ENCODE measurements at regions not wholly inside any gene's neighbourhood (a gene's known extent, or its start where the extent isn't known, plus 50 kb on each side); places are given as distances from the start of the nearest gene placed in this dataset.
A peak's percentile ranks its signal among the peaks of the same experiment; 100 is the strongest.

DNA sequence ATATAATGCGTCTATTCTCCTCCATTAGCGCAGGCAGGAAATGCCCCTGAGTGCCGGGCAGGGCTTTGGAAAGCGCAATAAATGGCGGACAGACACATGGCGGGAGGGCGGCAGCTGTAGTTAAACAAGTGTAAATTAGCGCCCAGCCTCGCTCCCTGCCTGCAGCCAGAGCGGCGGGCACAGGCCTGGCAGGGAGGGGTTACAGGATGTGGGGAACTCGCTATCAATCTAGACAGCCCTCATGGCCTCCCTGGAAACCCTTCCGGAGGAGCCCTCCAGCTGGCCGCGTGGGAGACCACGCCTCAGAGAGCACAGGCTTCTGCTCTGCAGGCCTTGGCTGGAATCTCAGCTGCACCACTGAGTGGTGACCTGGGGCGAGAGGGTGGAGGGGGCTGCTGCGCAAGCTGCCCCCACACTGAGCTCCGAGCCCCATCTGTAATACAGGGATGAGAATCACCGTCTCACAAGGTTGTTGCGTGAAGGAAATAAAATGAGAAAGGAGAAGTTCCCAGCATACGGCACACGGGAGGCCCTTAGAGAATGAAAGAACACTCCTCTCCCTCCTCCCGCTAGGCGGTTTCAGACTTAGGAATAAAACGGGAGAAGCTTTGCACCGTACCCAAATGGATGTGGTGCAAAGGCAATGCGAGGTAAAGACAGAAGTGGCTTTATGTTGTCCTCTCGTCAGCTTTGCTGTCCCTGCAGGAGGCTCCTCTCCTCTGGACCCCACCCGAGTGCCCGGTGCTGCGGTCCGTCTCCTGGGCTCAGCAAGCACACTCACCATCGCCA is 167.2 kb upstream of the POU3F1 start:
- Mint-ChIP-seq H3K4me3 (no peak overlapping the region), H3K27me3 (peaks cover 29% of the 10 kb centered on the region), H3K27ac (no peak overlapping the region), H3K36me3 (ENCODE audit: low read depth) (no peaks in the 10 kb centered on the region), H3K4me1 (ENCODE audit: low read depth) (no peaks in the 10 kb centered on the region), H3K9me3 (no peaks in the 10 kb centered on the region)
- peak; percentile 22 for DNase-seq
- CTCF ChIA-PET = no interaction called here
- POLR2A ChIA-PET = no interaction called here
- TF ChIP-seq, protein P1, sequence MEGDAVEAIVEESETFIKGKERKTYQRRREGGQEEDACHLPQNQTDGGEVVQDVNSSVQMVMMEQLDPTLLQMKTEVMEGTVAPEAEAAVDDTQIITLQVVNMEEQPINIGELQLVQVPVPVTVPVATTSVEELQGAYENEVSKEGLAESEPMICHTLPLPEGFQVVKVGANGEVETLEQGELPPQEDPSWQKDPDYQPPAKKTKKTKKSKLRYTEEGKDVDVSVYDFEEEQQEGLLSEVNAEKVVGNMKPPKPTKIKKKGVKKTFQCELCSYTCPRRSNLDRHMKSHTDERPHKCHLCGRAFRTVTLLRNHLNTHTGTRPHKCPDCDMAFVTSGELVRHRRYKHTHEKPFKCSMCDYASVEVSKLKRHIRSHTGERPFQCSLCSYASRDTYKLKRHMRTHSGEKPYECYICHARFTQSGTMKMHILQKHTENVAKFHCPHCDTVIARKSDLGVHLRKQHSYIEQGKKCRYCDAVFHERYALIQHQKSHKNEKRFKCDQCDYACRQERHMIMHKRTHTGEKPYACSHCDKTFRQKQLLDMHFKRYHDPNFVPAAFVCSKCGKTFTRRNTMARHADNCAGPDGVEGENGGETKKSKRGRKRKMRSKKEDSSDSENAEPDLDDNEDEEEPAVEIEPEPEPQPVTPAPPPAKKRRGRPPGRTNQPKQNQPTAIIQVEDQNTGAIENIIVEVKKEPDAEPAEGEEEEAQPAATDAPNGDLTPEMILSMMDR (IDR thresholded peaks at IDR 0.05) = no peak
- intact Hi-C loops (cut with micrococcal nuclease) = no loop called here
- ATAC-seq = peak; percentile 45

DNA sequence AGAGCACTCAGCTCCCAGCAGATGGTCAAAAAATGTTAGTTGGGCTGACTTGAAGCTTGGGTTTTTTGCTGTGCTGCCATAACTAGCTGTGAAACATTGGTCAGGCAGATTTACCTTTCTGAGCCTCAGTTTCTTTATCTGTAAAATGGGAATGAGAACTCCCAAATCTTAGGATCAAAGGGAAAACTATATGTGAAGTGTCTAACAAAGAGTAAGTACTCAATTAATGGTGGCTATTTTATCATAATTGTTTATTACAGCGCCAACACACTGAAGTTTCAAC is 164.2 kb upstream of the POU3F1 start:
- TF ChIP-seq, protein P1 (IDR thresholded peaks at IDR 0.05) = no peak
- ATAC-seq = no peak
- DNase-seq = no peak
- POLR2A ChIA-PET = no interaction called here
- no peak overlapping the region for H3K27ac Mint-ChIP-seq
- intact Hi-C loops (cut with micrococcal nuclease) = no loop called here
- H3K4me3 Mint-ChIP-seq = no peak overlapping the region
- H3K4me1 Mint-ChIP-seq (ENCODE audit: low read depth) = no peaks in the 10 kb centered on the region
- H3K36me3 Mint-ChIP-seq (ENCODE audit: low read depth) = no peaks in the 10 kb centered on the region
- peaks cover 25% of the 10 kb centered on the region for H3K27me3 Mint-ChIP-seq
- H3K9me3 Mint-ChIP-seq = no peaks in the 10 kb centered on the region
- CTCF ChIA-PET = no interaction called here

DNA sequence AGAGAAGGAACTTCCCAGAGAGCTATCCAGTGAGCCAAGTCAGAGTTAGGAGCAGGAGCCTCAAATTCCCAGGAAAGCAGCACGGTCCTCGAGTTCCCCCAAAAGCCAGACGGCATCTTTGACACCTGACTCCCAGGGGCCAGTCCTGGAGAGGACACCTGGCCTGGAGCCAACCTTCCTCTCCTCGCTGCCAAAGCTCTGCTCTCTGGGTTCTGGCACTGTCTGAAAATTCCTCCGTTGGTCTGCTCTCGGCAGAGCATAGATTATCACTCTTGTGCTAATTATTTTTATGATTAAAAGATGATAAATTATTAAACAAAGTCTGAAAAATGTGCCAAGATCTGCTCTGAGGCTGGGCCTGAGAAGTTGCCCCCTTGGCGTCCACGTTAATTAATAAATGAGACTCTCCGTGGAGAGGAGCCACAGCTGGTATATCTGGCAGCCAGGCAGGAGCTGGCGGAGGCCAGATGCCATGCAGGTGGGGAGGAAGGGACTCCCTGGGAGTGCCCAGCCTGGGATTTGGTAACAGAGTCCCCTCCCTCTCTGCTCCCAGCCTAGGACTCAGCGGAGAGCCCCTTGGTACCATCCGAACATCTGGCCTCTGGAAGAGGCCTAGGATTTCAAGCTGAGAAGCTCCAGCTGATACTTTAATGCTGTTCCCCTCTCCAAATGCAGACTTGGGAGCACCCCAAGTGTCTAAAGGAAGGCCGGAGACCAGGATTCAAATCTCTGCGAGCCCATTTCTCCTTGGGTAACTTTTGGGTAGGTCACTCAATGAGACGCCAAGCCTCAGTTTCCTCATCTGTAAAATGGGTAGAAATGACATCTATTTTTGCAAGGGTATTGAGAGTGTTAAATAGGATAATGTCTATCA is 163.7 kb upstream of the POU3F1 start:
- intact Hi-C loops (cut with micrococcal nuclease) = no loop called here
- Mint-ChIP-seq H3K4me1 (ENCODE audit: low read depth) (no peaks in the 10 kb centered on the region), H3K27ac (no peak overlapping the region), H3K4me3 (no peak overlapping the region), H3K9me3 (no peaks in the 10 kb centered on the region), H3K27me3 (peaks cover 26% of the 10 kb centered on the region), H3K36me3 (ENCODE audit: low read depth) (no peaks in the 10 kb centered on the region)
- no peak for ATAC-seq
- CTCF ChIA-PET = no interaction called here
- TF ChIP-seq, protein P1 (IDR thresholded peaks at IDR 0.05) = no peak
- DNase-seq = no peak
- POLR2A ChIA-PET = no interaction called here

DNA sequence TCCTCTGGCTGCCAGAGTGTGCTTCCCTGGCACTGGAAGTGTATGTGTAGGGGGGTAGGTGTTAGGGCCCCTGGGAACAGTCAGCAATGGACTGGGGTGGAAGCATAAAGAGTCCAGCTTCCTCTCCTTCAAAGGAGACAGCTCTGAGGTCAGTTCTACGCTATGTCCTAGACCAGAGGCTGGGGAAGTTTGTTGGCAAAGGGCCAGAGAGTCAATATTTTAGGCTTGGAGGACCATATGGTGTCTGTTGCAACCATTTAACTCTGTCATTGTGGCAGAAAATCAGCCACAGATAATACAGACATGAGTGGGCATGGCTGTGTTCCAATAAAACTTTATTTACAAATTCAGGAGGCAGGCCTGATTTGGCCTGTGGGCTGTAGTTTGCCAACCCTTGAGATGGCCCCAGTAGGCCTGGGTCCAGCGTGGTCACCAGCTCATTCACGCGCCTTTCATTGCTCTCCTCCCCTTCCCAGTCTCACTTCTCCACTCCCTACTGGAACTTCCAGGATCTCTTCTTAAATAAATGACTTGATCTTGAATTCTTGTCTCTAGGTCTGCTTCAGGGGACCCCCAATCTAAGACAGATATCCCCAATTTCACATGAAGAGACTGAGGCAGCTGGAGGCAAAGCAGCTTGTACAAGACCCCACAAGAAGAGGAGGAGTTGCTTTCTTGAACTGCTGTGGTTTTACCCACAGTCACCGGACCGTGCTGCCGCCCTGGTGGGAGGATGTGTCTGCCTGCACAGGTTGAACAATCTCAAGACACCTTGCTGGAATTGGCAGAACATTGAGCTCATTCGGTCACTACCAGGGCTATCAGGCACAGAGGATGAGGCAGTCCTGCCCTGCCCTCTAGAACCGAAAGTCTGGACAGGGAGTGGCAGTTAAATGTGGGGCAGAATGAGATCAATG is 162.4 kb upstream of the POU3F1 start:
- no peak for ATAC-seq
- Mint-ChIP-seq H3K36me3 (ENCODE audit: low read depth) (no peaks in the 10 kb centered on the region), H3K4me3 (no peak overlapping the region), H3K4me1 (ENCODE audit: low read depth) (no peaks in the 10 kb centered on the region), H3K9me3 (no peaks in the 10 kb centered on the region), H3K27me3 (peaks cover 21% of the 10 kb centered on the region), H3K27ac (no peak overlapping the region)
- intact Hi-C loops (cut with micrococcal nuclease) = no loop called here
- CTCF ChIA-PET = no interaction called here
- TF ChIP-seq, protein P1 (IDR thresholded peaks at IDR 0.05) = no peak
- POLR2A ChIA-PET = no interaction called here
- no peak for DNase-seq

Data from activated CD8-positive, alpha-beta T cell treated with anti-CD3 and anti-CD28 coated beads for 36 hours (primary cell).